ENCODE measurements at regions not wholly inside any gene's neighbourhood (a gene's known extent, or its start where the extent isn't known, plus 50 kb on each side); places are given as distances from the start of the nearest gene placed in this dataset.

- DNase-seq: no peak
- Mint-ChIP-seq H3K27ac (ENCODE audit: unreplicated experiment) (no peak overlapping the region), H3K9me3 (ENCODE audit: low read depth, unreplicated experiment) (peaks cover 5% of the 10 kb centered on the region), H3K4me1 (ENCODE audit: low read depth, unreplicated experiment) (no peaks in the 10 kb centered on the region), H3K4me3 (ENCODE audit: low read depth, unreplicated experiment) (no peak overlapping the region), H3K36me3 (ENCODE audit: insufficient read depth, unreplicated experiment) (no peaks in the 10 kb centered on the region), H3K27me3 (ENCODE audit: unreplicated experiment) (no peaks in the 10 kb centered on the region)
- TF ChIP-seq, protein P1, sequence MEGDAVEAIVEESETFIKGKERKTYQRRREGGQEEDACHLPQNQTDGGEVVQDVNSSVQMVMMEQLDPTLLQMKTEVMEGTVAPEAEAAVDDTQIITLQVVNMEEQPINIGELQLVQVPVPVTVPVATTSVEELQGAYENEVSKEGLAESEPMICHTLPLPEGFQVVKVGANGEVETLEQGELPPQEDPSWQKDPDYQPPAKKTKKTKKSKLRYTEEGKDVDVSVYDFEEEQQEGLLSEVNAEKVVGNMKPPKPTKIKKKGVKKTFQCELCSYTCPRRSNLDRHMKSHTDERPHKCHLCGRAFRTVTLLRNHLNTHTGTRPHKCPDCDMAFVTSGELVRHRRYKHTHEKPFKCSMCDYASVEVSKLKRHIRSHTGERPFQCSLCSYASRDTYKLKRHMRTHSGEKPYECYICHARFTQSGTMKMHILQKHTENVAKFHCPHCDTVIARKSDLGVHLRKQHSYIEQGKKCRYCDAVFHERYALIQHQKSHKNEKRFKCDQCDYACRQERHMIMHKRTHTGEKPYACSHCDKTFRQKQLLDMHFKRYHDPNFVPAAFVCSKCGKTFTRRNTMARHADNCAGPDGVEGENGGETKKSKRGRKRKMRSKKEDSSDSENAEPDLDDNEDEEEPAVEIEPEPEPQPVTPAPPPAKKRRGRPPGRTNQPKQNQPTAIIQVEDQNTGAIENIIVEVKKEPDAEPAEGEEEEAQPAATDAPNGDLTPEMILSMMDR (IDR thresholded peaks at IDR 0.05; ENCODE audit: unreplicated experiment): no peak
- CTCF ChIA-PET: no interaction called here
- no TSS peak for BruUV-seq (replicated peaks)
- intact Hi-C loops (cut with micrococcal nuclease; ENCODE audit: unreplicated experiment): no loop called here
Observed at GRCh38 chr15:94145046-94145445, 86.3 kb upstream of the MCTP2 start.

- Mint-ChIP-seq H3K27me3 (ENCODE audit: unreplicated experiment) (peaks cover 10% of the 10 kb centered on the region), H3K27ac (ENCODE audit: unreplicated experiment) (no peak overlapping the region), H3K9me3 (ENCODE audit: low read depth, unreplicated experiment) (peaks cover 5% of the 10 kb centered on the region), H3K36me3 (ENCODE audit: insufficient read depth, unreplicated experiment) (no peaks in the 10 kb centered on the region), H3K4me3 (ENCODE audit: low read depth, unreplicated experiment) (no peak overlapping the region), H3K4me1 (ENCODE audit: low read depth, unreplicated experiment) (no peaks in the 10 kb centered on the region)
- intact Hi-C loops (cut with micrococcal nuclease; ENCODE audit: unreplicated experiment): no loop called here
- BruUV-seq (replicated peaks): no TSS peak
- TF ChIP-seq, protein P1 (IDR thresholded peaks at IDR 0.05; ENCODE audit: unreplicated experiment): no peak
- CTCF ChIA-PET: no interaction called here
- no peak for DNase-seq
Observed at GRCh38 chr15:94141802-94142201, 89.6 kb upstream of the MCTP2 start.

DNA sequence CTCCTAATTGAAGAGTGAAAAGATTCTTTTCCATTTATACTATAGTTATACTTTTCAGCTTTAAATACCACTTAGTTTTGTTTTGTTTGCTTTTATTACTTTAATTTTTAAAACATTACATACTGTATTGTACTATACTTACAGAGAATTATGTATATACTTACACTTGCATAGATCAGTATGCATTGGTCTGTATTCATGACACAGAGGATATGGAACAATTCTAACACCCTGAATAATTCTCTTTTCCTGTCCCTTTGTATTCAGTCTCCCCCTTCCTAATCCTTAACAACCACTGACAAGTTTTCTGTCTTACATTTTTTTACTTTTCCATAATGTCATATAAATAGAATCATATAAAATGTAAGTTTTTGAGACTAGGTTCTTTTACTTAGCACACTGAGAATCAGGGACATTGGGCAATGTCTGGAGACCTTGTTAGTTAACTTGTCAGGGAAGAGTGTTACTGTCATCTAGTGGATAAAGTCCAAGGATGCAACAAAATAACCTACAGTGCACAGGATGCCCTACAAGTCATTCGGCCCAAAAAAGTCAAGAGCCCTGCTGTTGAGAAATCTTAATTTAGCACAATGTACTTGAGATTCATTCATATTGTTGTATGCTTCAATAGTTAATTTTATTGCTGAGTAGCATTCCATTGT lies 95.7 kb upstream of the MCTP2 start:
- CTCF ChIA-PET: no interaction called here

GRCh38 chr15:94131875-94132274 lies 99.5 kb upstream of the MCTP2 start:
- Mint-ChIP-seq H3K27ac (ENCODE audit: unreplicated experiment) (no peak overlapping the region), H3K4me1 (ENCODE audit: low read depth, unreplicated experiment) (no peaks in the 10 kb centered on the region), H3K9me3 (ENCODE audit: low read depth, unreplicated experiment) (no peaks in the 10 kb centered on the region), H3K4me3 (ENCODE audit: low read depth, unreplicated experiment) (no peak overlapping the region), H3K27me3 (ENCODE audit: unreplicated experiment) (peaks cover 72% of the 10 kb centered on the region), H3K36me3 (ENCODE audit: insufficient read depth, unreplicated experiment) (no peaks in the 10 kb centered on the region)
- TF ChIP-seq, protein P1 (IDR thresholded peaks at IDR 0.05; ENCODE audit: unreplicated experiment): no peak
- CTCF ChIA-PET: interaction anchor here (1.5 kb wide), 1 partner anchor 12 kb away, joined by 7 read pairs; no protein-coding TSS in a partner anchor
- DNase-seq: no peak
- intact Hi-C loops (cut with micrococcal nuclease; ENCODE audit: unreplicated experiment): no loop called here
- BruUV-seq (replicated peaks): no TSS peak

More for the DNA sequence above, 95.7 kb upstream of the MCTP2 start:
- Mint-ChIP-seq H3K4me3 (ENCODE audit: low read depth, unreplicated experiment) (no peak overlapping the region), H3K27me3 (ENCODE audit: unreplicated experiment) (peaks cover 67% of the 10 kb centered on the region), H3K27ac (ENCODE audit: unreplicated experiment) (no peak overlapping the region), H3K4me1 (ENCODE audit: low read depth, unreplicated experiment) (no peaks in the 10 kb centered on the region), H3K36me3 (ENCODE audit: insufficient read depth, unreplicated experiment) (no peaks in the 10 kb centered on the region), H3K9me3 (ENCODE audit: low read depth, unreplicated experiment) (no peaks in the 10 kb centered on the region)
- no peak for DNase-seq
- TF ChIP-seq, protein P1 (IDR thresholded peaks at IDR 0.05; ENCODE audit: unreplicated experiment): no peak
- intact Hi-C loops (cut with micrococcal nuclease; ENCODE audit: unreplicated experiment): no loop called here
- BruUV-seq (replicated peaks): no TSS peak
